ENCODE measurements at regions not wholly inside any gene's neighbourhood (a gene's known extent, or its start where the extent isn't known, plus 50 kb on each side); places are given as distances from the start of the nearest gene placed in this dataset.

- Mint-ChIP-seq H3K36me3 (no peaks in the 10 kb centered on the region), H3K27me3 (ENCODE audit: low read depth in 3 of 3) (no peaks in the 10 kb centered on the region), H3K27ac (no peak overlapping the region), H3K9me3 (peaks cover 3 to 6% (median 5%) of the 10 kb centered on the region in 7 donors), H3K4me1 (no peaks in the 10 kb centered on the region), H3K4me3 (no peak overlapping the region)
- Histone ChIP-seq H3K36me3 (replicated peaks in 1 of 2; ENCODE audit: control insufficient read depth in 1 of 2, insufficient read depth in 2 of 2, low read length in 2 of 2) (no peaks in the 10 kb centered on the region), H3K4me2 (replicated peaks; ENCODE audit: extremely low read depth, low read length, poor library complexity, severe bottlenecking) (no peak overlapping the region), H4K20me1 (ENCODE audit: insufficient read depth, low read length) (no peaks in the 10 kb centered on the region), H3K4me1 (ENCODE audit: control insufficient read depth in 1 of 2, insufficient read depth in 2 of 2, low read length in 2 of 2) (no peaks in the 10 kb centered on the region), H2AFZ (ENCODE audit: insufficient read depth, low read depth, low read length, poor library complexity, severe bottlenecking) (no peak overlapping the region), H3K27ac (ENCODE audit: low read depth in 1 of 2, low read length in 2 of 2) (no peak overlapping the region), H3K9me3 (replicated peaks in 1 of 2; ENCODE audit: control insufficient read depth in 1 of 2, insufficient read depth in 1 of 2, low read length in 2 of 2) (peaks cover 7% of the 10 kb centered on the region in 2 donors), H3K9ac (ENCODE audit: insufficient read depth, low read length, poor library complexity, severe bottlenecking) (no peak overlapping the region), H3K4me3 (replicated peaks in 1 of 3; ENCODE audit: low read depth in 2 of 3, low read length in 3 of 3) (no peak overlapping the region), H3K27me3 (ENCODE audit: control insufficient read depth in 2 of 2, insufficient read depth in 2 of 2, low read length in 2 of 2) (no peaks in the 10 kb centered on the region), H3K79me2 (ENCODE audit: insufficient read depth, low read length) (no peaks in the 10 kb centered on the region)
- TF ChIP-seq, protein P1, sequence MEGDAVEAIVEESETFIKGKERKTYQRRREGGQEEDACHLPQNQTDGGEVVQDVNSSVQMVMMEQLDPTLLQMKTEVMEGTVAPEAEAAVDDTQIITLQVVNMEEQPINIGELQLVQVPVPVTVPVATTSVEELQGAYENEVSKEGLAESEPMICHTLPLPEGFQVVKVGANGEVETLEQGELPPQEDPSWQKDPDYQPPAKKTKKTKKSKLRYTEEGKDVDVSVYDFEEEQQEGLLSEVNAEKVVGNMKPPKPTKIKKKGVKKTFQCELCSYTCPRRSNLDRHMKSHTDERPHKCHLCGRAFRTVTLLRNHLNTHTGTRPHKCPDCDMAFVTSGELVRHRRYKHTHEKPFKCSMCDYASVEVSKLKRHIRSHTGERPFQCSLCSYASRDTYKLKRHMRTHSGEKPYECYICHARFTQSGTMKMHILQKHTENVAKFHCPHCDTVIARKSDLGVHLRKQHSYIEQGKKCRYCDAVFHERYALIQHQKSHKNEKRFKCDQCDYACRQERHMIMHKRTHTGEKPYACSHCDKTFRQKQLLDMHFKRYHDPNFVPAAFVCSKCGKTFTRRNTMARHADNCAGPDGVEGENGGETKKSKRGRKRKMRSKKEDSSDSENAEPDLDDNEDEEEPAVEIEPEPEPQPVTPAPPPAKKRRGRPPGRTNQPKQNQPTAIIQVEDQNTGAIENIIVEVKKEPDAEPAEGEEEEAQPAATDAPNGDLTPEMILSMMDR (IDR thresholded peaks at IDR 0.05) = no peak
- DNase-seq = no peak
- intact Hi-C loops (cut with micrococcal nuclease) = no loop called here
These were observed 549.6 kb downstream of the INHBA start for GRCh38 chr7:41153268-41153667.

- no CpG with 5 or more reads among the region's 4 CpGs for WGBS (ENCODE audit: insufficient coverage)
- no peak for DNase-seq
- Mint-ChIP-seq H3K9me3 (peaks cover 2 to 6% (median 5%) of the 10 kb centered on the region in 7 donors), H3K4me3 (no peak overlapping the region), H3K36me3 (no peaks in the 10 kb centered on the region), H3K27ac (no peak overlapping the region), H3K4me1 (no peaks in the 10 kb centered on the region), H3K27me3 (ENCODE audit: low read depth in 3 of 3) (no peaks in the 10 kb centered on the region)
- no peak overlapping the region for H3K9ac ChIP-seq (ENCODE audit: insufficient read depth, low read length, poor library complexity, severe bottlenecking)
- intact Hi-C loops (cut with micrococcal nuclease) = no loop called here
- no peak overlapping the region for H3K4me2 ChIP-seq (replicated peaks; ENCODE audit: extremely low read depth, low read length, poor library complexity, severe bottlenecking)
- no peak overlapping the region for H2AFZ ChIP-seq (ENCODE audit: insufficient read depth, low read depth, low read length, poor library complexity, severe bottlenecking)
- H3K9me3 ChIP-seq (replicated peaks in 1 of 2; ENCODE audit: control insufficient read depth in 1 of 2, insufficient read depth in 1 of 2, low read length in 2 of 2) = peaks cover 0 to 7% of the 10 kb centered on the region in 2 donors
- no peak overlapping the region for H3K27ac ChIP-seq (ENCODE audit: low read depth in 1 of 2, low read length in 2 of 2)
- no peaks in the 10 kb centered on the region for H4K20me1 ChIP-seq (ENCODE audit: insufficient read depth, low read length)
- no peaks in the 10 kb centered on the region for H3K36me3 ChIP-seq (replicated peaks in 1 of 2; ENCODE audit: control insufficient read depth in 1 of 2, insufficient read depth in 2 of 2, low read length in 2 of 2)
- H3K79me2 ChIP-seq (ENCODE audit: insufficient read depth, low read length) = no peaks in the 10 kb centered on the region
- H3K4me3 ChIP-seq (replicated peaks in 1 of 3; ENCODE audit: low read depth in 2 of 3, low read length in 3 of 3) = no peak overlapping the region
- no peaks in the 10 kb centered on the region for H3K4me1 ChIP-seq (ENCODE audit: control insufficient read depth in 1 of 2, insufficient read depth in 2 of 2, low read length in 2 of 2)
- TF ChIP-seq, protein P1 (IDR thresholded peaks at IDR 0.05) = no peak
- no peaks in the 10 kb centered on the region for H3K27me3 ChIP-seq (ENCODE audit: control insufficient read depth in 2 of 2, insufficient read depth in 2 of 2, low read length in 2 of 2)
These were observed 550.7 kb downstream of the INHBA start for GRCh38 chr7:41152179-41152678.

Measured in CD14-positive monocyte (primary cell).